Glutamatergic neuron (in vitro differentiated cells): ENCODE measurements at regions not wholly inside any gene's neighbourhood (a gene's known extent, or its start where the extent isn't known, plus 50 kb on each side); places are given as distances from the start of the nearest gene placed in this dataset.

Experiments used
- DNase-seq: peaks from one replicate; pipeline ENCODE4 v3.0.0; 2022
- H3K27ac Mint-ChIP-seq: one replicate; pipeline ENCODE4 v1.8.0; 2020; ENCODE audit warnings: mild to moderate bottlenecking, mixed read lengths, inconsistent platforms; ENCODE audit not compliant: unreplicated experiment
- H3K27me3 Mint-ChIP-seq: one replicate; pipeline ENCODE4 v1.8.0; 2020; ENCODE audit warnings: mild to moderate bottlenecking, moderate library complexity, mixed read lengths, inconsistent platforms; ENCODE audit not compliant: unreplicated experiment
- H3K36me3 Mint-ChIP-seq: one replicate; pipeline ENCODE4 v1.8.0; 2020; ENCODE audit warnings: mild to moderate bottlenecking, mixed read lengths, inconsistent platforms; ENCODE audit not compliant: unreplicated experiment
- H3K4me1 Mint-ChIP-seq: one replicate; pipeline ENCODE4 v1.8.0; 2020; ENCODE audit warnings: mild to moderate bottlenecking, low read depth, mixed read lengths, inconsistent platforms; ENCODE audit not compliant: unreplicated experiment
- H3K4me3 Mint-ChIP-seq: one replicate; pipeline ENCODE4 v1.8.0; 2020; ENCODE audit warnings: mild to moderate bottlenecking, mixed read lengths, inconsistent platforms; ENCODE audit not compliant: unreplicated experiment
- H3K9me3 Mint-ChIP-seq: one replicate; pipeline ENCODE4 v1.8.0; 2020; ENCODE audit warnings: mild to moderate bottlenecking, moderate library complexity, mixed read lengths, inconsistent platforms; ENCODE audit not compliant: unreplicated experiment
- CTCF ChIP-seq: fragments of 200-600 bp; sonication (generic); IDR thresholded peaks from one replicate; pipeline ENCODE4 v1.5.0; 2021; ENCODE audit not compliant: partially characterized antibody, unreplicated experiment

DNA sequence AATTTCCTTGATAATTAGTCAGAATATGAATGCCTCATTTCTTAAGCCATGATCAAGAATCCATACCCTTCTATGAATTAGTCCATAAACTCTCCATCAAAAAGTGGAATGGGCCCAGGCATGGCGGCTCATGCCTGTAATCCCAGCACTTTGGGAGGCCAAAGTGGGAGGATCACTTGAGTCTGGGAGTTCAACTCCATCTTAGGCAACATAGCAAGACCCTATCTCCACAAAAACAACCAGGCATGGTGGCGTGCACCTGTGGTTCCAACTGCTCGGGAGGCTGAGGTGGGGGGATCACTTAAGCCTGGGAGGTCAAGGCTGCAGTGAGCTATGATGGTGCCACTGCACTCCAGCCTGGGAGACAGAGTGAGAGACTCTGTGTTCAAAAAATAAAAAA is 52.1 kb upstream of the SHANK2 start:
- no peak for DNase-seq
- H3K27ac Mint-ChIP-seq, result no peak overlapping the region

DNA sequence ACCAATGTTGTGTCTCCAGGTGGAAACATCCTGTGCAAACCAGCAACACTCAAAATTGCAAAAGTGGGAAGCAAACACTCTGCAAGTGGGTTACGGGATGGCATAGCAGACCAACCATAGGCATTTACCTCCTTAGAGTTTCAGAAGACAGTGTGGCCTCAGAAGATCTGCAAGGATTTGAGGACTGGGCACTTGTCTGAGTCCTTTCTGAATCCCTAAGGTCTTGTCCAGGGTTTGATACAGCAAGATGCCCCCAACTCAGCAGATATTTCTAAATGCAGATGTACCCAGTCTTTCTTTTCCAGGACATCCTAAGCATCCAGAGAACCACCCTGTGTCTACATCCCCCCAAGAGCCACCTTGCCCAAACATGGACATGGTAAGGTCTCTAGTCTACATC is 51.7 kb upstream of the SHANK2 start:
- no peak overlapping the region for H3K27ac Mint-ChIP-seq
- H3K4me3 Mint-ChIP-seq, result no peak overlapping the region
- H3K9me3 Mint-ChIP-seq, result peaks cover 2% of the 10 kb centered on the region
- TF ChIP-seq CTCF, result no peak
- peaks cover 10% of the 10 kb centered on the region for H3K27me3 Mint-ChIP-seq
- DNase-seq, result no peak
- peaks cover 4% of the 10 kb centered on the region for H3K36me3 Mint-ChIP-seq
- H3K4me1 Mint-ChIP-seq, result peaks cover 9% of the 10 kb centered on the region

More for the DNA sequence above, 52.1 kb upstream of the SHANK2 start:
- peaks cover 2% of the 10 kb centered on the region for H3K9me3 Mint-ChIP-seq
- H3K4me1 Mint-ChIP-seq, result peaks cover 9% of the 10 kb centered on the region
- peaks cover 10% of the 10 kb centered on the region for H3K27me3 Mint-ChIP-seq
- TF ChIP-seq CTCF, result no peak
- H3K4me3 Mint-ChIP-seq, result no peak overlapping the region
- H3K36me3 Mint-ChIP-seq, result peaks cover 4% of the 10 kb centered on the region

GRCh38 chr11:71302911-71303310 is 50.5 kb upstream of the SHANK2 start:
- no peak overlapping the region for H3K4me3 Mint-ChIP-seq
- peaks cover 4% of the 10 kb centered on the region for H3K36me3 Mint-ChIP-seq
- peaks cover 10% of the 10 kb centered on the region for H3K27me3 Mint-ChIP-seq
- no peak for TF ChIP-seq CTCF
- peaks cover 9% of the 10 kb centered on the region for H3K4me1 Mint-ChIP-seq
- peaks cover 2% of the 10 kb centered on the region for H3K9me3 Mint-ChIP-seq
- DNase-seq, result no peak
- no peak overlapping the region for H3K27ac Mint-ChIP-seq

- no peak for DNase-seq
These were observed 50.1 kb upstream of the SHANK2 start for GRCh38 chr11:71302534-71302909.

More at GRCh38 chr11:71302534-71302909, 50.1 kb upstream of the SHANK2 start:
- TF ChIP-seq CTCF, result no peak
- Mint-ChIP-seq H3K36me3 (peaks cover 4% of the 10 kb centered on the region), H3K27ac (no peak overlapping the region), H3K27me3 (peaks cover 10% of the 10 kb centered on the region), H3K9me3 (peaks cover 2% of the 10 kb centered on the region), H3K4me3 (no peak overlapping the region), H3K4me1 (peaks cover 9% of the 10 kb centered on the region)
